OCI-LY7 (cell line): ENCODE measurements at regions not wholly inside any gene's neighbourhood (a gene's known extent, or its start where the extent isn't known, plus 50 kb on each side); places are given as distances from the start of the nearest gene placed in this dataset.

Experiments
- CTCF ChIP-seq: fragments of 200-600 bp; sonication (generic); conservative IDR thresholded peaks from 2 replicates; pipeline ENCODE4 v1.5.1; 2014; ENCODE audit warnings: mild to moderate bottlenecking, antibody characterized with exemption, low read length, moderate library complexity, mixed read lengths
- EZH2phosphoT487 ChIP-seq: fragments of 200-600 bp; sonication (generic); IDR thresholded peaks from 2 replicates; pipeline ENCODE4 v1.6.1; 2018; ENCODE audit warnings: low read depth, borderline replicate concordance, mild to moderate bottlenecking, mixed run types, antibody characterized with exemption, low read length, moderate library complexity, mixed read lengths

GRCh38 chr7:131265227-131265626 lies 62.4 kb upstream of the MKLN1 start:
- no peak for TF ChIP-seq CTCF
- TF ChIP-seq EZH2phosphoT487: no peak
